KG1 (cell line): ENCODE measurements at regions not wholly inside any gene's neighbourhood (a gene's known extent, or its start where the extent isn't known, plus 50 kb on each side); places are given as distances from the start of the nearest gene placed in this dataset.
"Not testable (repeated sequence)": the region's sequence is repeated elsewhere in the genome, so short reads cannot be mapped to it uniquely, and the experiment has no call there.

Experiments used
- DNase-seq: peaks from one replicate; lab custom pipeline; 2025; lab: John Stamatoyannopoulos, UW

GRCh38 chr2:144830543-144830942, 310.6 kb upstream of the ZEB2 start:
- DNase-seq, result no peak

GRCh38 chr2:144827404-144827803, 307.5 kb upstream of the ZEB2 start:
- DNase-seq, result no peak

GRCh38 chr2:144826105-144826504, 306.2 kb upstream of the ZEB2 start:
- DNase-seq, result no peak

- DNase-seq, result no peak
Observed at GRCh38 chr2:144825331-144826020, 305.6 kb upstream of the ZEB2 start.

- no peak for DNase-seq
Observed at GRCh38 chr2:144824306-144825080, 304.6 kb upstream of the ZEB2 start.

GRCh38 chr2:144822966-144823365, 303.0 kb upstream of the ZEB2 start:
- DNase-seq, result no peak

GRCh38 chr2:144812288-144812687, 292.4 kb upstream of the ZEB2 start:
- DNase-seq, result no peak

GRCh38 chr2:144801766-144802165, 281.8 kb upstream of the ZEB2 start:
- no peak for DNase-seq

GRCh38 chr2:144801325-144801724, 281.4 kb upstream of the ZEB2 start:
- no peak for DNase-seq

- DNase-seq, result no peak
Observed at GRCh38 chr2:144798989-144799388, 279.1 kb upstream of the ZEB2 start.

- no peak for DNase-seq
Observed at GRCh38 chr2:144798034-144798433, 278.1 kb upstream of the ZEB2 start.

GRCh38 chr2:144796936-144797335, 277.0 kb upstream of the ZEB2 start:
- no peak for DNase-seq

- DNase-seq, result no peak
Observed at GRCh38 chr2:144796164-144796563, 276.2 kb upstream of the ZEB2 start.

GRCh38 chr2:144785253-144785652, 265.3 kb upstream of the ZEB2 start:
- DNase-seq, result no peak

- DNase-seq, result no peak
Observed at GRCh38 chr2:144780983-144781382, 261.1 kb upstream of the ZEB2 start.

GRCh38 chr2:144776766-144777165, 256.8 kb upstream of the ZEB2 start:
- DNase-seq, result no peak

GRCh38 chr2:144774809-144775208, 254.9 kb upstream of the ZEB2 start:
- DNase-seq, result no peak

- DNase-seq, result no peak
Observed at GRCh38 chr2:144771348-144771747, 251.4 kb upstream of the ZEB2 start.

- no peak for DNase-seq
Observed at GRCh38 chr2:144770616-144771230, 250.8 kb upstream of the ZEB2 start.

- not testable (repeated sequence) for DNase-seq
Observed at GRCh38 chr2:144760939-144761338, 241.0 kb upstream of the ZEB2 start.

GRCh38 chr2:144759746-144760145, 239.8 kb upstream of the ZEB2 start:
- DNase-seq, result no peak

GRCh38 chr2:144758196-144758595, 238.3 kb upstream of the ZEB2 start:
- DNase-seq, result not testable (repeated sequence)

GRCh38 chr2:144753416-144753815, 233.5 kb upstream of the ZEB2 start:
- DNase-seq, result no peak
